ENCODE measurements at regions not wholly inside any gene's neighbourhood (a gene's known extent, or its start where the extent isn't known, plus 50 kb on each side); places are given as distances from the start of the nearest gene placed in this dataset.
"Not testable (repeated sequence)": the region's sequence is repeated elsewhere in the genome, so short reads cannot be mapped to it uniquely, and the experiment has no call there.

- DNase-seq = no peak
Observed at GRCh38 chr15:59828861-59829260, 139.7 kb upstream of the BNIP2 start.

- no peak for DNase-seq
Observed at GRCh38 chr15:59828263-59828662, 139.1 kb upstream of the BNIP2 start.

DNA sequence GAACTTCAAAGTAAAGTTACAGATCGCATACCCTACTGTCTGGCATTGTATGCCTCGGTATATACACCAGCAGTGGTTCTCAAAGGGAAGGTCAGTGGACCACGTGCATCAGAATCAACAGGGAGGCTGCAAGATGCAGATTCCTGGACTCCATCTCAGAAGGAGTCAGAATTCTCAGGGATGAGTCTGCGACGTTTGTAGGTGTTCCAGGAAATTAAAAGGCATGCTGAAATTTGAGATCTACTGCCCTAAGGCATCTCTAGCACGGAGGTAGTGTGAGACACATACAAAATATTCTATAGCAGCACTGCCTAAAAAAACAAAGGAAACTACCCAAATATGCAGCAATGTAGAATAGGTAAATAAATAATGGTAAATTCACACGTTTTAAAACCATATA lies 136.8 kb upstream of the BNIP2 start:
- DNase-seq = no peak

GRCh38 chr15:59821286-59821685 lies 132.2 kb upstream of the BNIP2 start:
- no peak for DNase-seq

- DNase-seq = no peak
Observed at GRCh38 chr15:59819092-59819491, 130.0 kb upstream of the BNIP2 start.

GRCh38 chr15:59818336-59818735 lies 129.2 kb upstream of the BNIP2 start:
- DNase-seq = no peak

DNA sequence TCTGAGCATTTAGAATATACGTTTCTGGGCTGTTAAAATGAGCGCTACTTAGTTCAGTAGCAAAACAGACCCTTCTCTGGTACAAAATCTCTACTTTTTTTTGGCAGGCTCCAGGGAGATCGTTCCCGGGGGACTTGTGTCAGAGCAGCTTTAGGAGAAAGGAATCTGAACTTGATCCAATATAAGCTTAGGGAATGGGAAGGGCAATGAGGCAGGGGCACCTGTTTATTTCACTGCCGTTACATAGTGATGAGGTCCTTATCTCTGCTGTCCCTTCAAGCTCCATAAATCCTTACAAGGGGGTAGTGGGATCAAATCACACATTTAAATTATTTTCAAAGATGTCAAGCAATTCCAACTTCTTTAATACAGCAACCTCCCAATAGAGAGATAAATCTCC lies 128.7 kb upstream of the BNIP2 start:
- DNase-seq = no peak

DNA sequence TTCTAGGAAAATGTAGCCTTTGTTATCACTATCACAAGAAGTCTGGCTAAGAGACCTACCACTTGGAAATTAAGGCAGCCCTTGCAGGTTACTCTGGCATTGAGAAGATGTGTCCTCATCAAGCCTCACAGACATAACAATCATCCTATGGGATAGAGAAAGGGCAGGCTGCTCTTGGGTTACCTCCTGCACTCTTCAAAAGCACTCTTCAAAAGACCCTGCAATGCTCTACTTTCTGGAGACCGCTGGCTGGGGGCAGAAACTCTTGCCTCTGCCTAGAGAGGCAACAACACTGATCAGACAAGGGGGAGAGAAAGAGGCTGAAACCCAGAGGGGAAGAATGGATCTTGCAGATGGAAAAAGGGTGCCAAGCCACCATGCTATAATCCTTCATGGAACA lies 127.9 kb upstream of the BNIP2 start:
- no peak for DNase-seq

GRCh38 chr15:59814409-59814808 lies 125.3 kb upstream of the BNIP2 start:
- DNase-seq = no peak

DNA sequence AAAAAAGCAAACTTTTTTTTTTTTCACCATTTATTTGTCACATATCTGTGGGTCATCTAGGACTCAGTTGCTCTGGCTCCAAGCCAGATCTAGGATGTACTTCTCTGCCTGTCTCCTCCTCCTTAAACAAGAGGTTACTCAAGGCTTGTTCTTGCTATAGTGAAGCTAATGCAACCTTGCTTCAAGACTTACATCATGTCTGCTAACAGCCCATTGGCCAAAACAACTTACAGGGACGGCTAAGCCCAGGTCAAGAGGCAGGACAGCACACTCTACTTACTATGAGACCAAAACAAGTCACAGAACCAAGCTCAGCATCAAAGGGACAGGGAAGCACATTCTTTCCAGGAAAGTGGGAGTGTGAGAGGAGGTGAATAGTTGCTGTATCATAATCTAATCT lies 123.8 kb upstream of the BNIP2 start:
- DNase-seq = no peak

GRCh38 chr15:59812250-59812870 lies 123.2 kb upstream of the BNIP2 start:
- DNase-seq = no peak

DNA sequence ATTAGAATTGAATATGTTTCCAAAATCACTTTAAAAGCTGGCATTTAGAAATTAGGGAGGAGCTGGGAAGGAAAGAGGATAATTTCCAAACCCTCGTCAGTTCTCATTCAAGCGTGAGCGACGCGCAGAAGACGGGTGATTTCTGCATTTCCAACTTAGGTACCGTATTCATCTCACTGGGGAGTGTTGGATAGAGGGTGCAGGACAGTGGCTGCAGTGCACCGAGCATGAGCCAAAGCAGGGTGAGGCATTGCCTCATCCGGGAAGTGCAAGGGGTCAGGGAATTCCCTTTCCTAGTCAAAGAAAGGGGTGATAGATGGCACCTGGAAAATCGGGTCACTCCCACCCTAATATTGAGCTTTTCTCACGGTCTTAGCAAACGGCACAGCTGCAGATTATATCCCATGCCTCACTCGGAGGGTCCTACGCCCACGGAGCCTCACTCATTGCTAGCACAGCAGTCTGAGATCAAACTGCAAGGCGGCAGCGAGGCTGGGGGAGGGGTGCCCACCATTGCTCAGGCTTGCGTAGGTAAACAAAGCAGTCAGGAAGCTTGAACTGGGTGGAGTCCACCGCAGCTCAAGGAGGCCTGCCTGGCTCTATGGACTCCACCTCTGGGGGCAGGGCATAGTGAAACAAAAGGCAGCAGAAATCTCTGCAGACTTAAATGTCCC lies 114.3 kb upstream of the BNIP2 start:
- not testable (repeated sequence) for DNase-seq

- no peak for DNase-seq
Observed at GRCh38 chr15:59801649-59802048, 112.5 kb upstream of the BNIP2 start.

- no peak for DNase-seq
Observed at GRCh38 chr15:59798605-59798917, 109.4 kb upstream of the BNIP2 start.

DNA sequence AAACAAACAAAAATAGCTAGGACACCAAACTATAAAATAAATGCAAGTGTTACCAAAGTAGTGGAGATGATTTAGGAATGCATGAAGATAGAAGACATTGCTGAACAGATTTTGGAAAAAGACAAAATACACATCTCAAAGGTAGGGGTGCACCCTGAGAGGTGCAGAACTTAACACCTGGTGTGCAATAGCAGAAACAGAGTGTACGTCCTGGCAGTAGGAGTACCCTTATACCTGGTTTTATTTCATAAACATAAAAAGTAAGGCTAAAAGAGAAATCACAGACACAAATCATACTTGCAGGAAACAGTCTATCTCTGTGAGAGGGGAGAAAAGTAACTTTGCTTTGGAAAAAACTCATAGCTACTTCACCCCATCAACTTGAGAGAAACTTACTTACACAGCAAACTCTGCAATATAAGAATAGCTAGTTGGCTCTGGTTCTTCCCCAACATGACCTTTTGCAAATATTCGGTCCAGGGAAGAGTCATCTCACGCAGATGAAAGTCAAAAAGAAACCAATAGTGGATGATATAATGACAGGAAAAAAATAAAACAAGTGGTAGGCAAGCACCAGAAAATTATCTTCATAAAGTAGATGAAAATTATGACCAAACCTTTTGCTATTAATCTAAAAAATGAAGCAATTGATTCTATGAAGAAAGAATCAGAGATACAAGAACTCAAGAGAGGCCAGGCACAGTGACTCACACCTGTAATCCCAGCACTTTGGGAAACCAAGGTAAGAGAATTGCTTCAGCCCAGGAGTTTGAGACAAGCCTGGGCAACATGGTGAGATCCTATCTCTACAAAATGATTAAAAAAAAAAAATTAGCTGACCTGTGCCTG lies 108.9 kb upstream of the BNIP2 start:
- no peak for DNase-seq

GRCh38 chr15:59794229-59794886 lies 105.2 kb upstream of the BNIP2 start:
- DNase-seq = no peak

DNA sequence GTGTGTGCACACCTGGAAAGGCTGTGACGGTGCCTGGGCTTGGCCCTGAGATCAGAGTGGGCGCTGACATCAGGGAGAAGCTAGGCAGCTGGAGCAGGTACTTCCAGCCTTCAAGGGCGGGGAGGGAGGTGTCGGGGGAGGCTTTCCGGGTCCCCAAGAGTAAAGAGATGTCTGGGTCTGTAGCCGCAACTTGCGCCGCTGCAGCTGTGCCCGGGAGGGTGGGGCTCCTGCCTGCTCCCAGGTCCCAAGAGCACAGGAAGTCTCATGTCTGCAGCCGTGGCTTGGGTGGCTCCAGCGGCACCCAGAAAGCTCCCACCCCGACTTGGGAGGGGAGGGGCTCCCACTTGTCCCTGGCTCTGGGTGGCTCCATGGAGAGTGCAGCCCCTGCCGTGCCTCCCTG lies 103.2 kb upstream of the BNIP2 start:
- DNase-seq = no peak

DNA sequence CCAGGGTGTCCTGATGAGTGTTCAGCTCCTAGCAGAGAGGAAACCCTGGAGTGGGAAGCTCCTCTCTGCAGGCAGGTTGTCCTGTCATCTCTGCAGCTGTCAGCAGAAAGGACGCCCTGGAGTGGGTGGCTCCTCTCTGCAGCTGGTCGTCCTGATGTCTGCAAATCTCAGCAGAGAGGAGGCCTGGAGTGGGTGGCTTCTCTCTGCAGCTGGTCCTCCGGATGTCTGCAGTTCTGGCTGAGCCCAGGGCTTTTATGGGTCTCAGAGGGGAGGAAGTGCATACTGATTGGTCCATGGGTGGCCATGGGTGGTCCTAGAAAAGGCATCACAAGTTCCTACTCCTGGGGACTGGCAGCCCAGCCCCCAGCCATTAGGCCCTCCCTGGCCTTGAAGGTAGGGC lies 102.6 kb upstream of the BNIP2 start:
- DNase-seq = no peak

- DNase-seq = no peak
Observed at GRCh38 chr15:59791079-59791478, 102.0 kb upstream of the BNIP2 start.

DNA sequence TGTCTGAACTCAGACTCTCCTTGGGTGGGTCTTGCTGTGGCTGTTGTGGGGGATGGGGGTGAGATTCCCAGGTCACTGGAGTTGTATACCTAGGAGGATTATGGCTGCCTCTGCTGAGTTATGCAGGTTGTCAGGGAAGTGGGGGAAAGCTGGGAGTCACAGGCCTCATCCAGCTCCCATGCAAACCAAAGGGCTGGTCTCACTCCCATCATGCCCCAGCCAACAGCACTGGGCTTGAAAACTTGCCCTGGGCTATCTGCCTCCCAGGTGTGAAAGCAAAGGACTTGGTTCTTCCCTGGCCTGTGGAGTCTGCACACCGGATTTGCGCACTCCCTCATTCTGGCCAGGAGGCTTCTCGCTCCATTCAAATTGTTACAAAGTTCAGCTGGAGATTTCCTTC lies 97.3 kb upstream of the BNIP2 start:
- not testable (repeated sequence) for DNase-seq

GRCh38 chr15:59785981-59786380 lies 96.9 kb upstream of the BNIP2 start:
- DNase-seq = not testable (repeated sequence)

DNA sequence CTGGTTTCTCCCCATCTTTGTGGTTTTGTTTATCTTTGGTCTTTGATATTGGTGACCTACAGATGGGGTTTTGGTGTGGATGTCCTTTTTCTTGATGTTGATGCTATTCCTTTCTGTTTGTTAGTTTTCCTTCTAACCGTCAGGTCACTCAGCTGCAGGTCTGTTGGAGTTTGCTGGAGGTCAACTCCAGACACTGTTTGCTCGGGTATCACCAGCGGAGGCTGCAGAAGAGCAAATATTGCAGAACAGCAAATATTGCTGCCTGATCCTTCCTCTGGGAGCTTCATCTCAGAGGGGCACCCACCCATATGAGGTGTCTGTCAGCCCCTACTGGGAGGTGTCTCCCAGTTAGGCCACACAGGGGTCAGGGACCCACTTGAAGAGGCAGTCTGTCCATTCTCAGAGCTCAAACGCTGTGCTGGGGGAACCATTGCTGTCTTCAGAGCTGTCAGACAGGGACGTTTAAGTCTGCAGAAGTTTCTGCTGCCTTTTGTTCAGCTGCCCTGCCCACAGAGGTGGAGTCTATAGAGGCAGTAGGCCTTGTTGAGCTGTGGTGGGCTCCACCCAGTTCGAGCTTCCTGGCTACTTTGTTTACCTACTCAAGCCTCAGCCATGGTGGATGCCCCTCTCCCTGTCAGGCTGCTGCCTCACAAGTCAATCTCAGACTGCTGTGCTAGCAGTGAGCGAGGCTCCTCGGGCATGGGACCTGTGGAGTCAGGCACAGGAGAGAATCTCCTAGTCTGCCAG lies 94.8 kb upstream of the BNIP2 start:
- DNase-seq = not testable (repeated sequence)

- DNase-seq = no peak
Observed at GRCh38 chr15:59779110-59779509, 90.0 kb upstream of the BNIP2 start.
